ENCODE measurements at regions not wholly inside any gene's neighbourhood (a gene's known extent, or its start where the extent isn't known, plus 50 kb on each side); places are given as distances from the start of the nearest gene placed in this dataset.

GRCh38 chr7:153446490-153446889, 605.7 kb upstream of the DPP6 start:
- Mint-ChIP-seq H3K36me3 (no peaks in the 10 kb centered on the region), H3K27ac (no peak overlapping the region), H3K27me3 (ENCODE audit: insufficient read depth, low read depth) (peaks cover 3% of the 10 kb centered on the region), H3K9me3 (peaks cover 21% of the 10 kb centered on the region), H3K4me3 (no peak overlapping the region), H3K4me1 (no peaks in the 10 kb centered on the region)
- Histone ChIP-seq H3K4me1 (no peaks in the 10 kb centered on the region), H3K36me3 (no peaks in the 10 kb centered on the region), H4K20me1 (ENCODE audit: low read depth) (no peaks in the 10 kb centered on the region), H3K27ac (no peak overlapping the region), H3K9ac (no peak overlapping the region), H3F3A (ENCODE audit: low read depth) (no peaks in the 10 kb centered on the region), H3K9me3 (ENCODE audit: low read depth) (peaks cover 3% of the 10 kb centered on the region), H3K27me3 (no peaks in the 10 kb centered on the region), H3K79me2 (ENCODE audit: low read depth) (no peaks in the 10 kb centered on the region), H3K4me2 (no peak overlapping the region), H2AFZ (replicated peaks) (no peak overlapping the region), H3K4me3 (no peak overlapping the region)
- DNase-seq (ENCODE audit: low spot score), result no peak
- TF ChIP-seq EZH2phosphoT487 (IDR thresholded peaks at IDR 0.05) (no peak), EZH2 (IDR thresholded peaks at IDR 0.05) (no peak), CTCF (IDR thresholded peaks at IDR 0.05) (no peak)

DNA sequence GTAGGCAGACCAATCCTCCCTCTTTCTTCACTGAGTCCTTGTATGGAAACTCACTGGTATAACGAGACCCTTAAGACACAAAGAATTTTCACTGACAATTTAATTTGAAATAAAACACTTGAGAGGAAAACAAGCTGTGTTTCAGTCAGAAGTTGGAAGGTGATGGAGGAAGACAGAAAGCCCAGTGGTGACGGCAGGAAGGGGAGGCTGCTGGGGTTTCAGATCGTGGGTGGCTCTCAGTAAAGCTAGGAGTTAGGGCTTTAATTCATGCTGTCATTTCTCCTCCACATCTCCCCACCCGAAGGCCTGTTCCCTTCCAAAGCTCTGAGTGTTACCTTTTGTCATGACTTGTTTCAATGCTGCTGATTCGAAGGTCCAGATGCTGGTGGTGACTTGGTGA, 605.2 kb upstream of the DPP6 start:
- peaks cover 20% of the 10 kb centered on the region for H3K9me3 Mint-ChIP-seq
- H3K4me1 Mint-ChIP-seq, result no peaks in the 10 kb centered on the region

GRCh38 chr7:153452661-153453060, 599.5 kb upstream of the DPP6 start:
- Mint-ChIP-seq H3K4me1 (no peaks in the 10 kb centered on the region), H3K27me3 (ENCODE audit: insufficient read depth, low read depth) (peaks cover 2% of the 10 kb centered on the region), H3K4me3 (no peak overlapping the region), H3K27ac (no peak overlapping the region), H3K9me3 (peaks cover 38% of the 10 kb centered on the region), H3K36me3 (no peaks in the 10 kb centered on the region)
- TF ChIP-seq EZH2phosphoT487 (IDR thresholded peaks at IDR 0.05) (no peak), EZH2 (IDR thresholded peaks at IDR 0.05) (no peak), CTCF (IDR thresholded peaks at IDR 0.05) (no peak)
- Histone ChIP-seq H3K27me3 (no peaks in the 10 kb centered on the region), H3F3A (ENCODE audit: low read depth) (no peaks in the 10 kb centered on the region), H3K79me2 (ENCODE audit: low read depth) (no peaks in the 10 kb centered on the region), H3K4me2 (no peak overlapping the region), H3K9me3 (ENCODE audit: low read depth) (peaks cover 3% of the 10 kb centered on the region), H2AFZ (replicated peaks) (no peak overlapping the region), H3K36me3 (no peaks in the 10 kb centered on the region), H3K27ac (no peak overlapping the region), H3K4me1 (no peaks in the 10 kb centered on the region), H3K4me3 (no peak overlapping the region), H4K20me1 (ENCODE audit: low read depth) (no peaks in the 10 kb centered on the region), H3K9ac (no peak overlapping the region)
- no peak for DNase-seq (ENCODE audit: low spot score)

More for the DNA sequence above, 605.2 kb upstream of the DPP6 start:
- no peaks in the 10 kb centered on the region for H3K27me3 ChIP-seq
- H3K9ac ChIP-seq, result no peak overlapping the region
- Mint-ChIP-seq H3K27ac (no peak overlapping the region), H3K36me3 (no peaks in the 10 kb centered on the region), H3K4me3 (no peak overlapping the region), H3K27me3 (ENCODE audit: insufficient read depth, low read depth) (peaks cover 3% of the 10 kb centered on the region)
- peaks cover 3% of the 10 kb centered on the region for H3K9me3 ChIP-seq (ENCODE audit: low read depth)
- no peaks in the 10 kb centered on the region for H3K79me2 ChIP-seq (ENCODE audit: low read depth)
- no peaks in the 10 kb centered on the region for H3K4me1 ChIP-seq
- no peak for DNase-seq (ENCODE audit: low spot score)
- H3K4me3 ChIP-seq, result no peak overlapping the region
- no peak overlapping the region for H3K4me2 ChIP-seq
- no peaks in the 10 kb centered on the region for H3F3A ChIP-seq (ENCODE audit: low read depth)
- no peak overlapping the region for H2AFZ ChIP-seq (replicated peaks)
- no peak overlapping the region for H3K27ac ChIP-seq
- H4K20me1 ChIP-seq (ENCODE audit: low read depth), result no peaks in the 10 kb centered on the region
- TF ChIP-seq EZH2phosphoT487 (IDR thresholded peaks at IDR 0.05) (no peak), EZH2 (IDR thresholded peaks at IDR 0.05) (no peak), CTCF (IDR thresholded peaks at IDR 0.05) (no peak)
- H3K36me3 ChIP-seq, result no peaks in the 10 kb centered on the region

All from neural progenitor cell (in vitro differentiated cells).